ENCODE measurements at regions not wholly inside any gene's neighbourhood (a gene's known extent, or its start where the extent isn't known, plus 50 kb on each side); places are given as distances from the start of the nearest gene placed in this dataset.
"Not testable (repeated sequence)": the region's sequence is repeated elsewhere in the genome, so short reads cannot be mapped to it uniquely, and the experiment has no call there.

DNA sequence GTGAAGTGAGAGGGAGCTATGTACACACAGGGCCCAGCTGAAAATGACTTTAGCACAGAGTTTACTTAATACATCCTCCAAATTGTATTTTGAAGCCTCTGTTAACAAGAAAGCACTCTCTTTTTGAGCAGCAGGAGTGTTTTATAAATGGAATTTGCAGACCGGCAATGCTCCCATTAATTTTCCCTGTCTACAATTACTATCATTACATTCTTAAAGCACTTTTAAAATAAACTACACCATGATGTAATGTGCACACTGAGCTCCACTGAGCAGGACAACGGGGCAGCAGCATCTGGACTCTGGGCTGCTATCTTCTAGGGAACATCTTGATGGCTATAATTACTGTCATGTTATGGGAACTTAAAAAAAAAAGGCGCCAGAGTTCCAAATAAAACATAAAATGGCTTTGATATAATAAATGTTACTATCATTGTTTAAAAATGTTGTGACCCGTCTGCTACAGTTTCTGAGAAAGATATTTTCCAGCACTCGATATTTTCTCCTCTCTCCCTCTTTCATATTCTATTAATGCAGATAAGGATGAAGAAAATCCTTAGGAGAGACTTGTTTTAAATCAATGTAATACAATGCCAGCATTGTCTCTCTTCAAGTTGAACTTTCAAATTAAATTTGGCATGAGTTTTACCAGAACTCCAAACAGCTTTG lies 150.9 kb downstream of the HLX start:
- DNase-seq, result no peak

DNA sequence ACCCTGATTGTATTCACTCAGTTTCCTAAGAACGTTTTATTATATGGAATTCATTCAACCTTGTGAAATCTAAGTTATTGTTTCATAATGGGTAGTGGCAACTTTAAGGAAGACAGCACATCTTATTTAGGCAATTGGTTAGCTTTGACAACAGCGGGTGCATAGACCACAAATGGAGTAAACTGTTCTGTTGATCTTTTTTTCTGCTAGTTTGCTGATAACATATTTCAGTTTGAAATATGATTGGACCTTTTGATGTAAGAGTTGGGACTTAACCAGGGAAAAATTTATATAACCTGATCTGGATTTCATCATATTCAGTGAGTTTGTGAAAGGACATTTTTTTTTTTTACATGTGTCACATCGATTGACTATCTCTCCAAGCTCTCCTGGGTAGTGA lies 151.7 kb downstream of the HLX start:
- no peak for DNase-seq

DNA sequence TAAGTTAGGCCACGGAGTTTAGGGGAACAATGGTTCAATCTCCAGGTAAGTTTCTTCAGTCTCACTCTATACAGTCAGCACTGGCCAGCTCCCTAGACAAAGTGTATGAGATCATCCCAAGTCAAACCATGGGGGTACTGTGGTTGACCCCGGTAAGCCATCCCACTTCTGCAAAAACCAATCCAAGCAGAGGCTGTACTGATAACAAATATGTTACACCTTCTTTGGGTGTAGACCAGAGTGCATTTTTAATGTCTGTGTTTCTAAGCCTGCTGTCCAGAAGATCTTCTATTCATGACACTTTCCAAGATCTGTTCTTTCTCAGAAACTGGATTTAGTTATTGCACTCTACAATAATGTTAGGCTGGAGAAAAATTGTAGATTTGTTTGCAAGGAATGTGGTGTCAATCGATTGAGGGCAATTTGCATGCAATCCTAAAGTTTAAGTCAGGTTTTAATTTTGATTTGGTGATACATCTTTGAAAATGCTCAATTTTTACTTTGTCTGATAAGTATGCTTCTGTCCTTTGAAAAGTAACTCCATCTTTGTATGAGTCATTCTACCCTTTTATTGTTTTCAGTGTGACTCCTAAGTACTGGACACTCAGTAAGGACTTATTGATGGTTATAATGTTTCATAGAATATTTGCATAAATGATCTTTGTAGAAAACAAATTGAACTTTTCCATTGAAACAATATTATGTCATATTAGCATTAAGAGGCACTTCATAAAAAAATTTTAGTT lies 152.4 kb downstream of the HLX start:
- no peak for DNase-seq

GRCh38 chr1:221032204-221032585 lies 153.0 kb downstream of the HLX start:
- DNase-seq, result no peak

DNA sequence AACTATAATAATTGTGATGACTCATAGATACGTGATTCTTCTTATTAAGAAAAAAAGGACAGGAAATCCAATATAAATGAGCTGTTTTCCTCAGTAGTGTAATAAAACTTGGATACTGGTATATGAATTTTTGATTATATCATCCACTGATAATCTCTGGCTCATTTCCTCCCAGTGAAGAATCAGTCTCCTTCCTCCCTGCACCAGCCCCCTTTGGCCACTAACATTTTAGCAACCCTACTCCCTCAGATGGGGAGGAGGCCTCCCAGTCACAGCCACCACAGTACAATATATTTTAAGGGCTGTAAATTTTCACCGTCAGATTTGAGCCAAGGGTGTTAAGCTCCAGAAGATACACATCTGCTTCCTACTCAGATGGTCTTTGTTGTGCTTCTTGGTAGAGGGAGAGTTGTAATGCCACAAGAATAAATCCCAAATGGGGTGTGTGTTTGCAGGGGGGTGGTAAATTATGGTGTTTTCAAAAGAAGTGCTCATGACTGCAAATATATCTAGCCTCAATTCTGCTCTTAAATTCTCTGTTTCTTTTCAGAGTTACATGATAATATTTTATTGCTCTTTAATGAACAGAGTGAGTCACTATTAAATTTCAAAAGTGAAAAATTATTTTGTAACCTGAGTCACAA lies 153.5 kb downstream of the HLX start:
- no peak for DNase-seq

DNA sequence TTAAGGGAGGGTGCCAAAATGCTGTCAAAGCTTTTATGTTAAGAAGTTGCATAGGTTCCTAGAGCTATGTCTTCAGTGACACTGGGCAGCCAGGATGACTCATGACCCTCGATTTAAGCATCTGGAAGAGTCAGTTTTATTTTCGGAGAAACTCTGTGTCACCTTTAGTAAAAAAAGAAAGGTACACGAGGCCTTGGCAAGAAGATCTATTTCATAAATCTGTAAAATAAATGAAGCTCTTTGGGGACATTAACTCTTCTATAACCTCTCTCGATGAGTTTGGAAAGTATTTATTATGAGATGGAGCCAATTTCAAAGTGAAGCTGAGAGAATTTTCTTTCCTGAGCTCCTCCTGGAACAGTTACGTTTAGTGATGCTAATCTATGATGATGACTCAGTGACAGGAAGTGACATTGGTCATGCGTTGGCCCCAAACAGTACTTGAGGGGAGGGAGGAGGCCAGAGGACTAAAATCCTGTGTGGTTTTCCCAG lies 156.5 kb downstream of the HLX start:
- no peak for DNase-seq

- no peak for DNase-seq
Measured at GRCh38 chr1:221039616-221040015, 160.4 kb downstream of the HLX start.

DNA sequence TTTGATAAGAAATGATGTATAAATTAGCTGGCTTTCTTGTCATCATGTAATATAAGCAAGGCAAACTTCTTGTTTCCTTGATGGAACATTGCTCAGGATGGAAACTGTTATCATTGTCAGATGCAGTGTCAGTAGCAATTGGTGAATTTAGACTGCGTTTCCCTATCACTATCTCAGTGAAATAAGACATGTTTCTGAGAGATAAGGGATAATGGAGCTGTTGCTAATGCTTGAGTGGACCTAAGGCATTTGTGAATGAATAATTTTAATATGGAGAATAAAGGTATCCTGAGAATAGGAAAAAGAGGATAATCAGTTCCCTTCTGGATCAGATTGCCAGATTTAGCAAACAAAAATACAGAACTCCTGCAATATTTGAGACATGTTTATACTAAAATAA lies 160.9 kb downstream of the HLX start:
- DNase-seq, result no peak

DNA sequence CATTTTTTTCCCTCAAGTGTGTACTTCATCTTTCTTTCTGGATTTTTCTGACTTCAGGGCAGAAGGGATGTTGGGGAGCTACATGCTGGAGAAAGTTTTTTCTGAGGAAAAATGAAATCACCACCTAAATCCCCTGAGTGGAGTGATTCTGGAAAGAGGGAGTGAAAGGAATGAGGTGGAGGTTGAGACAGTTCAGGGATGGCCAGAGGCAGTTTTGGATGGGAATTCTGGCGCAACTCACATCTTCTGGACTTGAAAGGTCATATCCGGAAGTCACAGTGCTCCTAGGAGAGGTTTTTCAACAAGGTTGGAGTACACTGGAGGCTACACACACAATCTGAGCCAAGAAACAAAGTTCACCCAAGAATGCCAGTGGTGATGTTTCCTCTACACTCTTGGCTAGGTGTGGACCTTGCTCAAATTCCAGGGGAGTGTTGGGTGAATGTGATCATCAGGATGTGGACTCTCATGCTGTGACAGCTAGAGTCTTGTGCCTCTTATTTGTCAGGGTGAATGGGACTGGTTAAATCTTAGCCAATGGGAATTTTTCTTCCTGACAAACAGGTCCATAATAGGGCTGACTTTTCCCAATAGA lies 161.5 kb downstream of the HLX start:
- DNase-seq, result no peak

DNA sequence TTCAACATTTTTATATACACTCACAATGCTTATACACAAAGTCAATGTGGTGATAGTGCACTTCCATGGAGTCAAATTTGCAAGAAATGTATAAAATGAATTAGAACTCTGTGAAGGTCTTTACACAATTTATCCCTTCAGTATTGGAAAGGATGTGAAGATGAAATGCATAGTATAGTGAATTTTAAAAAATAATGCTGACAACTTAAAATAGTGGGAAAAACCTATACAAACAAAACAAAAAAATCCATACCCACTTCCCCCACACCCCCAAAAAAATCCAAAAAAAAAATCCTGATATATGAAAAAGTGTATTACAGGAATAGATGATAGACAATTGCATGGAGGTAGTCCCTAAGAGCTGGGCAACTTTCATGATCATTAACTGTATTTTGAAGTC lies 165.3 kb downstream of the HLX start:
- no peak for DNase-seq

- DNase-seq, result no peak
Measured at GRCh38 chr1:221045151-221045550, 165.9 kb downstream of the HLX start.

GRCh38 chr1:221045842-221046831 lies 166.9 kb downstream of the HLX start:
- no peak for DNase-seq

DNA sequence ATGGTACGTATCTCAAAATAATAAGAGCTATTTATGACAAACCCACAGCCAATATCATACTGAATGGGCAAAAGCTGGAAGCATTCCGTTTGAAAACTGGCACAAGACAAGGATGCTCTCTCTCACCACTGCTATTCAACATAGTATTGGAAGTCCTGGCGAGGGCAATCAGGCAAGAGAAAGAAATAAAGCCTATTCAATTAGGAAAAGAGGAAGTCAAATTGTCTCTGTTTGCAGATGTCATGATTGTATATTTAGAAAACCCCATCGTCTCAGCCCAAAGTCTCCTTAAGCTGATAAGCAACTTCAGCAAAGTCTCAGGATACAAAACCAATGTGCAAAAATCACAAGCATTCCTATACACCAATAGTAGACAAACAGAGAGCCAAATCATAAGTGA lies 172.1 kb downstream of the HLX start:
- not testable (repeated sequence) for DNase-seq

- DNase-seq, result no peak
Measured at GRCh38 chr1:221053889-221054288, 174.6 kb downstream of the HLX start.

- DNase-seq, result no peak
Measured at GRCh38 chr1:221059506-221059905, 180.3 kb downstream of the HLX start.

GRCh38 chr1:221063651-221064050 lies 184.4 kb downstream of the HLX start:
- DNase-seq, result no peak

GRCh38 chr1:221066351-221067001 lies 187.2 kb downstream of the HLX start:
- no peak for DNase-seq

GRCh38 chr1:221067721-221068120 lies 188.5 kb downstream of the HLX start:
- no peak for DNase-seq

GRCh38 chr1:221069178-221069903 lies 190.1 kb downstream of the HLX start:
- no peak for DNase-seq

DNA sequence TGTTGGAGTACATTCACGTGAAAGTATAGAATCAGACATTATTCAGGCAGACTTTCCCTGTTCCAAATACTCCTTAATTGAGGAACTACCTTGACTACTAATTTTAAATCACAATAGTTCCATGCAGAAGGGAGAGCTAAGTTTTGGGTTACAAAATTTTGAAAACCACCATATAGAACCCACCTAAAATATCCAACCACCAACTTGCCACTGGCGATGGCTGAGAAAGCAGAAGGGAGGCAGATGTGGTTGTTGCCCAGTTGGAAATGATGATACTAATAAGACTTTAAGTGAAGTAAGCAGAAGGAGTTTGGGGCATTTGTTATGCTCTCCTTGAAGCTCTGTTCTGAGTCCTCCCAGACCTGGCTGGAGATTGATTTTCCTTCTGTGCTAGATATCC lies 190.7 kb downstream of the HLX start:
- no peak for DNase-seq

DNA sequence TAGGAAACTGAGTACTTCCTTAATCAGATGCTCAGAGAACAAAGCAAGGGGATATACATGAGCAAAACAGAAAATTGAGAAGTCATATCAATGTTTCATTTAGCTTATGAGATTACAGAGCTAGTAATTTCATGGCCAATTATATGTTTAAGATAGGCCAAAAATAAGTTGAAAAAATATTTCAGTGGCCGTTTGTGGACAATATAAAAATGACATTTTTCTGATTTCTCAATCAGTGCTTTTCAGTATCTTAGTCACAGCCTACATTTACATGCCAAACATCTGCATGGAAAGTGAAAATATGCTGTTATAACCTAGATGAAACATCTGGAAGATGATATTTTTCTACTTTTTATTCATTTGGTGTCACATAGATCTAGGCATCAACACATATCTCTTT lies 192.5 kb downstream of the HLX start:
- DNase-seq, result no peak
